Central memory CD8-positive, alpha-beta T cell (primary cell): ENCODE measurements at regions not wholly inside any gene's neighbourhood (a gene's known extent, or its start where the extent isn't known, plus 50 kb on each side); places are given as distances from the start of the nearest gene placed in this dataset.
"Not testable (repeated sequence)": the region's sequence is repeated elsewhere in the genome, so short reads cannot be mapped to it uniquely, and the experiment has no call there.

Experiments used
- ATAC-seq: fragments of 150-1000 bp; cut with Tn5 transposase; replicated peaks from 2 replicates; pipeline ENCODE4 v1.10.0; 2022; ENCODE audit warnings: mild to moderate bottlenecking, moderate FRiP score, moderate number of reproducible peaks; ENCODE audit not compliant: poor library complexity, severe bottlenecking; ENCODE audit errors: extremely low read depth
- DNase-seq, 2 donors: peaks; one replicate each; pipeline ENCODE4 v3.0.0; 2021; ENCODE audit warnings: low spot score in 2 of 2
- H3K27ac Mint-ChIP-seq: one replicate; pipeline ENCODE4 v1.8.0; 2022; ENCODE audit warnings: low read depth, mild to moderate bottlenecking, moderate library complexity, mixed read lengths
- H3K27me3 Mint-ChIP-seq: one replicate; pipeline ENCODE4 v1.8.0; 2022; ENCODE audit warnings: mixed read lengths
- H3K36me3 Mint-ChIP-seq: one replicate; pipeline ENCODE4 v1.8.0; 2022; ENCODE audit warnings: mild to moderate bottlenecking, moderate library complexity, mixed read lengths; ENCODE audit not compliant: insufficient read depth
- H3K4me1 Mint-ChIP-seq: one replicate; pipeline ENCODE4 v1.8.0; 2022; ENCODE audit warnings: mixed read lengths
- H3K4me3 Mint-ChIP-seq: one replicate; pipeline ENCODE4 v1.8.0; 2022; ENCODE audit warnings: mild to moderate bottlenecking, moderate library complexity, mixed read lengths
- H3K9me3 Mint-ChIP-seq: one replicate; pipeline ENCODE4 v1.8.0; 2022; ENCODE audit warnings: mixed read lengths

DNA sequence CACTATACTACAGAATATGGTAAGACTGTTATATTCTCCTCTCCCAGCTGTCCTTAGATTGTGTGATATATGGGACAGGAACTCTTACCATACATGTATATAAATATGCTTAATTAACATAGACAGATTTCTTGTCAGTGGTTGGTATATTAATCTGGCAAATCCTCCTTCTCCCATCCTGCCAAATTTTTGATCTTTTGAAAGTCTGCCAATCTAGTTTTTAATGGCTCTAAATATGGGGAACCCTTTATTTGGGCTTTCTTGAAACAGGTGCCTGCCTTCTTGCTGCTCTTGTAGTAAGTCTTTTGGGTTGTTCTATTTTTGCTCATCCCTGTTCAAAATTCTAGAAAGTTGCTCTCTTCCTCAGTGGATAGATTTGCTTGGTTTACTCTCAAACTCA is 63.5 kb downstream of the SPATA31D1 start:
- Mint-ChIP-seq H3K9me3 (peaks cover 10% of the 10 kb centered on the region), H3K27me3 (no peaks in the 10 kb centered on the region), H3K4me1 (no peaks in the 10 kb centered on the region), H3K4me3 (no peak overlapping the region), H3K36me3 (no peaks in the 10 kb centered on the region), H3K27ac (no peak overlapping the region)
- DNase-seq (no peak), ATAC-seq (no peak)

DNA sequence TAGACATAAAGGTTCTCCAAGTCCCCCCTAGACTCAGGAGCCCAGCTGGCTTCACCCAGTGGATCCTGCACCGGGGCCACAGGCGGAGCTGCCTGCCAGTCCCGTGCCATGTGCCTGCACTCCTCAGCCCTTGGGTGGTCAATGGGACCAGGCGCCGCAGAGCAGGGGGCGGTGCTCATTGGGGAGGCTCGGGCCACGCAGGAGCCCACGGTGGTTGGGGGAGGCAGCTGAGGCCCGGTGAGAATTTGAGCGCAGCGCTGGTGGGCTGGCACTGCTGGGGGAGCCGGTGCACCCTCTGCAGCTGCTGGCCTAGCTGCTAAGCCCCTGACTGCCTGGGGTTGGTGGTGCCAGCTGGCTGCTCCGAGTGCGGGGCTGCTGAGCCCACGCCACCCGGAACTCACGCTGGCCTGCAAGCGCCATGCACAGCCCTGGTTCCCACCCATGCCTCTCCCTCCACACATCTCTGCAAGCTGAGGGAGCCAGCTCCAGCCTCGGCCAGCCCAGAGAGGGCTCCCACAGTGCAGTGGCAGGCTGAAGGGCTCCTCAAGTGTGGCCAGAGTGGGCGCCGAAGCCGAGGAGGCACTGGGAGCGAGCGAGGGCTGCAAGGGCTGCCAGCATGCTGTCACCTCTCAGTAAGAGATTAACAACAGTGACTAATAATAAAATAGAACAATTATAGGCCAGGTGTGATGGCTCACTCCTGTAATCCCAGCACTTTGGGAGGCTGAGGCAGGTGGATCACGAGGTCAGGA is 65.9 kb downstream of the SPATA31D1 start:
- DNase-seq (no peak), ATAC-seq (no peak)
- peaks cover 6% of the 10 kb centered on the region for H3K9me3 Mint-ChIP-seq
- H3K36me3 Mint-ChIP-seq, result no peaks in the 10 kb centered on the region
- H3K4me3 Mint-ChIP-seq, result no peak overlapping the region
- no peak overlapping the region for H3K27ac Mint-ChIP-seq
- H3K4me1 Mint-ChIP-seq, result no peaks in the 10 kb centered on the region
- no peaks in the 10 kb centered on the region for H3K27me3 Mint-ChIP-seq

DNA sequence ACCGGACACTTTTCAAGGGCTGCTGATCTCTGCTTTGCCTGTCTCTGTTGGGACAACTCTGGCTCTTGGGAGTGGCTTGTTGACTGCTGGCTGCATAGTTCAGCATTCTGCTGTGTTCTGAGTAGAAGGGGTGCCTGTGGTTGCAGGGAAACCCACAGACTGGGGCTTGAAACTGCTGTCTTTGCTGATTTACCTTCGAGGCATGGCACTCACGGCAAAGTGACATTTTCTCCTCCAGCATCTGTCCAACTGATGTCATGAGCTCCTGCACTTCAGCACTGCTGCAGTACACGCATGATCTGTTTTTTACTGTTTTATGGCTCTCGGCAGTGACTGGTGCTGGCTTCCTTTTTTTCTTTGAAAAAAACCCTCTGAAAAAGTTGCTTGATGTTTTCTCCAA is 69.2 kb downstream of the SPATA31D1 start:
- Mint-ChIP-seq H3K36me3 (no peaks in the 10 kb centered on the region), H3K27me3 (no peaks in the 10 kb centered on the region), H3K4me3 (no peak overlapping the region), H3K9me3 (peaks cover 9% of the 10 kb centered on the region), H3K27ac (no peak overlapping the region), H3K4me1 (no peaks in the 10 kb centered on the region)
- no peak for DNase-seq
- ATAC-seq, result no peak

DNA sequence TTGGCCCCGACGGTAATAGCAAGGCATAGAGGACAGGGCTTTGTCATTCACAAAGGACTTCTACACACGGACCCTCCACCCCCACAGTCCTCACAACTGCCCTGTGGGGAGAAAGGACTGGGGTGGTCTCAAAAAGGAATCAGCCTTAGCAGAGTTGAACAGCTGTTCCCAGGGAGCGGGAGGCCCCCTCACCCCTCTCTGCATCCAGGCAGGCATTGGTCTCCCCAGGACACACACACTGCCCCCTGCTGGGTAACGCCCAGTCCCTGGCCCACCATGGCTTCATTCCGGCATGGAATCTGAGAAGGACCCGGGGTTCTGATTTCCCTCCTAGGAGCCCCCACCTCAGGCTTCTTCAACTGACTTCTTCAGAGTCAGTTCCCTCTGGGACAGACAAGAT is 73.2 kb downstream of the SPATA31D1 start:
- not testable (repeated sequence) for H3K9me3 Mint-ChIP-seq, H3K27ac Mint-ChIP-seq

DNA sequence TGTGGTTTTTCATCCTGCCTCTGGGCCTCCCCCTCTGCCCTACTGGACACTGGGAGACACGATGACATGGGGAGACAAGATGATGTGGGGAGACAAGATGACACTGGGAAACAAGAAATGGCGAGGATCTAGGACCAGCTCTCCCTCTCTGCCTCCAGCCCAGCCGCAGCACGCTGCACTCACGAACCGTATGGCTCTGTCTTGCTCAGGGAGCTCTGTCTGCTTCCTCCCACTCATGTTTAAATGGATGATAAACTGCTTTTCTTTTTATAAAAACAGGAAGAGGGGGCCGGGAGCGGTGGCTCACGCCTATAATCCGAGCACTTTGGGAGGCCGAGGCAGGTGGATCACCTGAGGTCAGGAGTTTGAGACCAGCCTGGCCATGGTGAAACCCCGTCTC is 73.7 kb downstream of the SPATA31D1 start:
- H3K9me3 Mint-ChIP-seq, result peaks cover 5% of the 10 kb centered on the region
- no peak overlapping the region for H3K4me3 Mint-ChIP-seq
- no peaks in the 10 kb centered on the region for H3K4me1 Mint-ChIP-seq
- H3K27me3 Mint-ChIP-seq, result no peaks in the 10 kb centered on the region
- ATAC-seq, result no peak
- DNase-seq, result no peak
- no peaks in the 10 kb centered on the region for H3K36me3 Mint-ChIP-seq
- H3K27ac Mint-ChIP-seq, result no peak overlapping the region

More for the DNA sequence above, 73.2 kb downstream of the SPATA31D1 start:
- H3K36me3 Mint-ChIP-seq, H3K4me1 Mint-ChIP-seq, ATAC-seq, H3K27me3 Mint-ChIP-seq, H3K4me3 Mint-ChIP-seq, DNase-seq: not testable (repeated sequence)

DNA sequence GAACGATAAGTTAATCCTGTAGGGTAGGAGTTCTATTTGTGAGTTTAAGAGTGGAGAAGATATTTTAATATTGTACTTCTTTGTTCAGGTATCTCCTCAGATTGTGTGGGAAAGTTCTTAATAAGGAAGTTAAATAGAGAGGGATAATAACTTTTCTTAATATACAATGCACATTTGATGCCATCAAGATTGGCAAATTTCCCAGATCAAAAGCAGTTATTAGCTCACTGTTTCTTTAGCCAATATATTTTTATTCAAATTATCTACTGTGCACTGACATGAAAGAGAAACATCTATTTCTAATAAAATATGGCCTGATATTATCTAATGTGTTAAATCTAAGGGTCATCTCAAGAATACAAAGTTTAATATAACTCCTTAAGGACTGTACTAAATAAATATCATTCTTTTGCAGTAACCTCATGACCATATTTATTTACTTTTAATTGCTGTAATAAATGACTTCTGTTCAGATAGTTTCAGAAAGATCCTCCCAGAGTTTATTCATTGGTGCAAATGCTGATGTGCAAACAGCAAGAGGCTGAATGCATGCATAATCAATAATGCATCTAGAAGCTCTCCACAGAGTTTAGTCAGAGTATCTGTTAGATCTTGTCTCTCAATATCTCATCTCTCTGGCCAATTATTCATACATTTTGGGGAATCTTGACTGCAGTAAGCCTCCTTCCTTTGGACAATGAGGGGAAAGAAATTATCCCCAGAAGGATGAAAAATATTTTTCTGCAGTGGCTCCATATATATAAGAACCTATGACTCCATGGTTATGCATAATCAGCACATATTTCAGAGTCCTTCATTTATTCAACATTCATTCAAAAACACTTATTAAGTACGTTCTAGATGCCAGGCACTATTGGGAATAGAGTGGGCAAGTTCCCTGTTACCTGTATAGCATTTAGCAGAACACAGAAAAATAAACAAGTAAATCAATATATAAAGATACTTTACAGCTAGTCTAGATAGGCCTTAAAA is 85.3 kb downstream of the SPATA31D1 start:
- no peaks in the 10 kb centered on the region for H3K4me1 Mint-ChIP-seq
- no peak overlapping the region for H3K4me3 Mint-ChIP-seq
- DNase-seq (no peak), ATAC-seq (no peak)
- no peak overlapping the region for H3K27ac Mint-ChIP-seq
- H3K27me3 Mint-ChIP-seq, result no peaks in the 10 kb centered on the region
- peaks cover 13% of the 10 kb centered on the region for H3K9me3 Mint-ChIP-seq
- peaks cover 2% of the 10 kb centered on the region for H3K36me3 Mint-ChIP-seq

DNA sequence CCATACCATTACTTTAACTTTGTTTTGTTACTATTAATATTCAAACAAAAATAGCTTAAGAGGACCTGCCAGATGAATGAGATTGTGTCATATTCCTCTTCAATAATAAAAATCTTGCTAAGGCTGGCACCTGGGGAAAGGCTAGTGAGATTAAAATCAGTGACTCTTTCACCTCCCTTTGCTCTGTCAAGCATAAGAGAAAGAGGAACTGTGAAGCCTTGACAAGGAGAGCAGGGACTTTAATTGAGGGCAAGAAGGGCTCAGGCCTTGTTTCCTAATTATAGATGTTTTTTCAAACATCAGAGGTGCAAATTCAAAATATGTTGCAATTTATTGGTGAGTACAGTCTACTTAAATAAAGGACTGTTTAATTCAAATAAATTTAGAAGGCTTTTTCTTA is 91.7 kb downstream of the SPATA31D1 start:
- no peak for DNase-seq
- ATAC-seq, result no peak
- Mint-ChIP-seq H3K9me3 (peaks cover 6% of the 10 kb centered on the region), H3K27ac (no peak overlapping the region), H3K27me3 (no peaks in the 10 kb centered on the region), H3K4me3 (no peak overlapping the region), H3K36me3 (no peaks in the 10 kb centered on the region), H3K4me1 (no peaks in the 10 kb centered on the region)

DNA sequence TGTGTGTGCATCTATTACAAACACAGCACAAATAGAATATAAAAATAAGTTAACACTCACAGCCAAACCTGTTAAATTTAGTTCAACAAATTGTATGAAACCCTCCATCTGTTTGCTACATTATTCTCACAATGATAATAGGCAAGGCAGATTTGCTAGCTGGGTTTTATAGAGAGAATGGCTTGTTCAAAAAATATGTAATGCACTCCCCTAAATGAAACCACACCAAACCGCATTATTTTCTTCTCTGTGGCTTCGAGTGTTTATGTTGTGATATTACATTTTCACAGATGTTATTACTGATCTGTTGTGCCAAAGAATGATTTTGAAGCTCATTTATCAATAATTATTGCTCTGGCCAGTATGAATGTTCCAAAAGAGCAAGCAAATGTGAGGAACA is 92.9 kb downstream of the SPATA31D1 start:
- H3K27me3 Mint-ChIP-seq, result no peaks in the 10 kb centered on the region
- H3K9me3 Mint-ChIP-seq, result peaks cover 12% of the 10 kb centered on the region
- no peak overlapping the region for H3K4me3 Mint-ChIP-seq
- no peak for DNase-seq
- ATAC-seq, result no peak
- no peaks in the 10 kb centered on the region for H3K36me3 Mint-ChIP-seq
- H3K27ac Mint-ChIP-seq, result no peak overlapping the region
- no peaks in the 10 kb centered on the region for H3K4me1 Mint-ChIP-seq

DNA sequence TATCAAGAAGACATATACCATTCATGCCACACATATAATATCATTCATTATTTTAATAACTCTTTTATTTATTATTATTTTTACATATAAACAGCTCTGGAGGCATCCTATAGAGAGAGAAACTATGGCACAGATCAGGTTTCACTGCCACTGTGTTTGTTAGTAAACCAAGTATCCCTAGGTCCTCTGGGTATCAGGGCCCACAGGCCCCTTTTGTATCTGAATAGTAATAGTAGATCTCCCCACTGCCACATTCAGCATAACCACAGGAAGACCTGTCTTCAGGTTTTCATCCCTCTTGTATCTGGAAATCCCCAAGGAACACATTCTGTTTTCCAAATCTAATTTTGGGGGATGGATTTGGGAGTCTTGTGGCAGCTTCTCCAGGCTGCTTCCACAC is 94.0 kb downstream of the SPATA31D1 start:
- no peak for DNase-seq
- H3K4me3 Mint-ChIP-seq, result no peak overlapping the region
- ATAC-seq, result no peak
- H3K27me3 Mint-ChIP-seq, result no peaks in the 10 kb centered on the region
- no peaks in the 10 kb centered on the region for H3K4me1 Mint-ChIP-seq
- no peaks in the 10 kb centered on the region for H3K36me3 Mint-ChIP-seq
- H3K9me3 Mint-ChIP-seq, result peaks cover 13% of the 10 kb centered on the region
- H3K27ac Mint-ChIP-seq, result no peak overlapping the region

DNA sequence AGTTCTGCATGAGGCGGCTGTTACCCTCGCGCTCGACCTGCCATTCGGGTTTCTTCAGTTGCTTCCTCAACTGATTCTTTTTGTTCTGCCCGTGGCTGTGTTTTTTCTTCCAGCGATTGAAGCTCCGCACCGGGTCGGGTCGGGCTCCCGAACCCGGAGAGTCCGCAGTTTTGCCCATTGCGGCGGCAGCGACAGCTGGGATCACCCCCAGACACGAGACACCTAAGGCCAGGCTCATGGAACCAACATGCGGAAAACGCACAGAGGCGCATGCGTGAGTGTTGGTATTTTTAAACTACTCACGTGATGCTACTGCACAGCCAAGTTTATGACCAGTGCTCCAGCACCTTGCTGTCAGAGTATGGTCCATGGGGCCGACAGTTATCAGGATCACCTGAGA is 100.0 kb downstream of the SPATA31D1 start:
- Mint-ChIP-seq H3K27me3 (no peaks in the 10 kb centered on the region), H3K4me1 (no peaks in the 10 kb centered on the region), H3K36me3 (peaks cover 1% of the 10 kb centered on the region), H3K27ac (no peak overlapping the region), H3K4me3 (no peak overlapping the region), H3K9me3 (peaks cover 18% of the 10 kb centered on the region)
- ATAC-seq, result no peak
- no peak for DNase-seq

DNA sequence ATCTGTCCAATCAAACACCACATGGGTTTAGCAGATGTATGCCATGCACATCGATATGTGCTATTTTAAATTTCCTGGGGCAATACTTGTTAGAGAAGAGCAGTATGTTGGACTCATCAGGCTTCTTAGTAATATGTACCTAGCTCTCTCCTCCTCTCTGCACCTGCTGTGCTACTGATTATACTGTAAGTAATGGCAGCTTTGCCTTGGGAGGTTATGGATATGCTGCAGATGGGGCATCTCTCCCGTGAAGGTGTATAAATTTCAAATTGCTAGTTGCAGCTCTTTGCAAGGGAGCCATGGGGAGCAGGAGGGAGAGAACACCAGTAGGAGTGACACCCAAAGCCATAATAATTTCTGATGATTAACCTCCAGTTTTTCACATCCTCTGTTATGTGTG is 101.5 kb downstream of the SPATA31D1 start:
- Mint-ChIP-seq H3K9me3 (peaks cover 22% of the 10 kb centered on the region), H3K4me3 (no peak overlapping the region), H3K27me3 (no peaks in the 10 kb centered on the region), H3K4me1 (no peaks in the 10 kb centered on the region), H3K36me3 (peaks cover 1% of the 10 kb centered on the region), H3K27ac (no peak overlapping the region)
- DNase-seq, result no peak
- no peak for ATAC-seq

DNA sequence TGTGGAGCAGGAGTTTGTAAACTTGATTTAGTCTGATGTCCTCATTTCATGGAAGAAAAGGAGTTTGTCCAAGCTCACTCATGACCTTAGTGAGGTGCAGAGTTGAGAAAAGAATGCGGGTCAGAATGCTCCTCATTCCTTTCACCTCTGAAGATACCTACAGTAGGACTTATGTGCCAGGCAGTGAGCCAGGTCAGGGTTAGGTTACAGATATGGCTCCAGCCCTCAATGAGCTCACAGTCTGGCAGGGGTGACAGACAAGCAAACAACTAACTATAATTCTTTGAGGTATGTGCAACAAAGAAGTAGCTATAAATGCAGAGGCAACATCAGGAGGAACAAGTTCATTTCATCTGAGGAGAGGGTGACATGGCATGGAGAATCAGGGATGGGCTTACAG is 102.5 kb downstream of the SPATA31D1 start:
- peaks cover 22% of the 10 kb centered on the region for H3K9me3 Mint-ChIP-seq
- no peak overlapping the region for H3K4me3 Mint-ChIP-seq

DNA sequence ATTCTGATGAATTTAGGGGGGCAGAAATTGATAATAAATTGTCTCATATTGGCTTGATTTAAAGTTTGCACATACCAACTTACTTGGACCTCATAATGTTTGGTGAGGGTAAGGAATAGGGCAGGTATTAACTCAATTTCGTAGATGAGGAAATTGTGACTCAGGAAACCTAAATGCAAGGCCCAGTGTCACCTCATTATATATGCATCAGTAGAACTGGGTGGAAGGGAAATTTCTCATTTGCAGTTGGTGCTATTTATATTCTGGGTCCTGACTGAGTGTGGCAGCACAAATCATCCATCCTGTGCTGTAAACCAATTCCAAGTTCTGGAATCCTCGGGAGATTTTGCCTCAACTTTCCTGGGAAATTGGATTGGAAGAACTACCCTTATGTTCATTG is 103.0 kb downstream of the SPATA31D1 start:
- no peaks in the 10 kb centered on the region for H3K4me1 Mint-ChIP-seq
- H3K4me3 Mint-ChIP-seq, result no peak overlapping the region
- ATAC-seq (no peak), DNase-seq (no peak)
- peaks cover 1% of the 10 kb centered on the region for H3K36me3 Mint-ChIP-seq
- no peak overlapping the region for H3K27ac Mint-ChIP-seq
- H3K9me3 Mint-ChIP-seq, result peaks cover 17% of the 10 kb centered on the region
- H3K27me3 Mint-ChIP-seq, result no peaks in the 10 kb centered on the region

More for the DNA sequence above, 102.5 kb downstream of the SPATA31D1 start:
- Mint-ChIP-seq H3K4me1 (no peaks in the 10 kb centered on the region), H3K36me3 (peaks cover 1% of the 10 kb centered on the region), H3K27me3 (no peaks in the 10 kb centered on the region), H3K27ac (no peak overlapping the region)
- DNase-seq (no peak), ATAC-seq (no peak)
